ENCODE measurements at regions not wholly inside any gene's neighbourhood (a gene's known extent, or its start where the extent isn't known, plus 50 kb on each side); places are given as distances from the start of the nearest gene placed in this dataset.
"Not testable (repeated sequence)": the region's sequence is repeated elsewhere in the genome, so short reads cannot be mapped to it uniquely, and the experiment has no call there.

- DNase-seq = no peak
Observed at GRCh38 chr5:117681431-117682254, 1107.0 kb upstream of the SEMA6A start.

GRCh38 chr5:117680426-117680825 is 1105.8 kb upstream of the SEMA6A start:
- DNase-seq = no peak

GRCh38 chr5:117679046-117679445 is 1104.4 kb upstream of the SEMA6A start:
- no peak for DNase-seq

GRCh38 chr5:117675646-117676045 is 1101.0 kb upstream of the SEMA6A start:
- no peak for DNase-seq

- DNase-seq = no peak
Observed at GRCh38 chr5:117671551-117671950, 1096.9 kb upstream of the SEMA6A start.

- no peak for DNase-seq
Observed at GRCh38 chr5:117667105-117667504, 1092.5 kb upstream of the SEMA6A start.

- DNase-seq = no peak
Observed at GRCh38 chr5:117665121-117665520, 1090.5 kb upstream of the SEMA6A start.

- DNase-seq = no peak
Observed at GRCh38 chr5:117662361-117662760, 1087.7 kb upstream of the SEMA6A start.

GRCh38 chr5:117657541-117657940 is 1082.9 kb upstream of the SEMA6A start:
- no peak for DNase-seq

GRCh38 chr5:117652958-117653280 is 1078.3 kb upstream of the SEMA6A start:
- DNase-seq = no peak

- no peak for DNase-seq
Observed at GRCh38 chr5:117652036-117652957, 1077.7 kb upstream of the SEMA6A start.

- no peak for DNase-seq
Observed at GRCh38 chr5:117649821-117650220, 1075.2 kb upstream of the SEMA6A start.

GRCh38 chr5:117645400-117645799 is 1070.8 kb upstream of the SEMA6A start:
- DNase-seq = no peak

- DNase-seq = no peak
Observed at GRCh38 chr5:117638581-117638980, 1064.0 kb upstream of the SEMA6A start.

GRCh38 chr5:117633093-117633492 is 1058.5 kb upstream of the SEMA6A start:
- DNase-seq = no peak

- no peak for DNase-seq
Observed at GRCh38 chr5:117624201-117624600, 1049.6 kb upstream of the SEMA6A start.

- DNase-seq = no peak
Observed at GRCh38 chr5:117623042-117623805, 1048.6 kb upstream of the SEMA6A start.

GRCh38 chr5:117621921-117622320 is 1047.3 kb upstream of the SEMA6A start:
- DNase-seq = no peak

- no peak for DNase-seq
Observed at GRCh38 chr5:117615226-117615625, 1040.6 kb upstream of the SEMA6A start.

- no peak for DNase-seq
Observed at GRCh38 chr5:117614408-117614807, 1039.8 kb upstream of the SEMA6A start.

GRCh38 chr5:117604845-117605244 is 1030.2 kb upstream of the SEMA6A start:
- DNase-seq = no peak

GRCh38 chr5:117599811-117600210 is 1025.2 kb upstream of the SEMA6A start:
- not testable (repeated sequence) for DNase-seq

GRCh38 chr5:117594166-117594565 is 1019.5 kb upstream of the SEMA6A start:
- DNase-seq = no peak

Data from stimulated activated naive CD4-positive, alpha-beta T cell (primary cell).